K562 (cell line): ENCODE measurements at regions not wholly inside any gene's neighbourhood (a gene's known extent, or its start where the extent isn't known, plus 50 kb on each side); places are given as distances from the start of the nearest gene placed in this dataset.

Source experiments
- ATAC-seq: fragments of 200-7000 bp; cut with Tn5 transposase; 3 replicates; pipeline ENCODE4 v1.9.1; 2020; ENCODE audit warnings: moderate library complexity
- BruUV-seq: library from RNA; stranded (reverse); fragments of 400-500 nt; replicated peaks from 2 replicates; lab custom pipeline; 2021; lab: Mats Ljungman, UMichigan
- CTCF ChIA-PET: fragments of 300-600 bp; formaldehyde crosslinking; extraction: SDS; loops from one replicate; lab custom pipeline; 2021; ENCODE audit warnings: low intra/inter-chr PET ratio; lab: Yijun Ruan, JAX
- POLR2A ChIA-PET: fragments of 300-600, 350-650 bp; sonication (Branson Sonifier 250); formaldehyde crosslinking; extraction: SDS; loops from one replicate; lab custom pipeline; 2021; ENCODE audit warnings: antibody characterized with exemption, inconsistent platforms; lab: Yijun Ruan, JAX
- DNase-seq, 4 experiments: peaks; one replicate each; pipeline versions ENCODE4 v3.0.0 to v3.0.0-alpha.2; 2011 to 2018; ENCODE audit warnings: low spot score in 3 of 4, mixed read lengths in 3 of 4; ENCODE audit errors: extremely low read depth in 1 of 4
- FAIRE-seq: peaks from 2 replicates; lab custom pipeline; 2011; peaks lifted over from hg19 to GRCh38; lab: Jason Lieb, UNC
- H2AFZ ChIP-seq: 2 replicates; pipeline ENCODE4 v1.6.0; 2011; ENCODE audit warnings: low read depth, low read length, control low read depth, inconsistent platforms
- H3K27ac ChIP-seq: fragments of 200-600 bp; 3 replicates; pipeline ENCODE4 v1.8.0; 2011; ENCODE audit warnings: low read depth, mild to moderate bottlenecking, control low read depth, inconsistent platforms, low read length, moderate library complexity, mixed read lengths; ENCODE audit errors: extremely low read depth
- H3K27me3 ChIP-seq, 2 experiments: fragments of 300-600 bp in 1 of 2; 2 replicates in 1 of 2; 3 replicates in 1 of 2; pipeline versions ENCODE4 v1.6.0 to v1.8.0; 2011; ENCODE audit warnings: inconsistent platforms in 2 of 2, low read length in 2 of 2, mild to moderate bottlenecking in 1 of 2, mixed read lengths in 1 of 2, moderate library complexity in 1 of 2; ENCODE audit not compliant: control insufficient read depth in 2 of 2, insufficient read depth in 2 of 2
- H3K36me3 ChIP-seq: fragments of 300-600 bp; 3 replicates; pipeline ENCODE4 v1.8.0; 2011; ENCODE audit warnings: mild to moderate bottlenecking, low read length, inconsistent platforms; ENCODE audit not compliant: control insufficient read depth, insufficient read depth
- H3K4me1 ChIP-seq, 2 experiments: fragments of 200-600 bp in 1 of 2; replicated peaks in 1 of 2; 2 replicates in 1 of 2; 3 replicates in 1 of 2; pipeline versions ENCODE4 v1.5.1 to v1.8.0; 2011; ENCODE audit warnings: inconsistent platforms in 2 of 2, low read length in 2 of 2, mild to moderate bottlenecking in 1 of 2, mixed read lengths in 1 of 2, moderate library complexity in 1 of 2; ENCODE audit not compliant: control insufficient read depth in 2 of 2, insufficient read depth in 2 of 2
- H3K4me2 ChIP-seq: 2 replicates; pipeline ENCODE4 v1.6.1; 2011; ENCODE audit warnings: low read length, control low read depth, inconsistent platforms, mixed read lengths; ENCODE audit not compliant: insufficient read depth
- H3K4me3 ChIP-seq: fragments of 200-600 bp; sonication (generic), shearing (Covaris generic); 2 replicates; pipeline ENCODE4 v1.5.1; 2016; ENCODE audit warnings: control low read depth, inconsistent platforms
- H3K79me2 ChIP-seq: fragments of 200-600 bp; 3 replicates; pipeline ENCODE4 v1.8.0; 2011; ENCODE audit warnings: low read length, inconsistent platforms; ENCODE audit not compliant: control insufficient read depth, insufficient read depth
- H3K9ac ChIP-seq, 2 experiments: 2 replicates each; pipeline versions ENCODE4 v1.6.0 to v1.6.1; 2011; ENCODE audit warnings: low read depth in 2 of 2, low read length in 2 of 2, control low read depth in 1 of 2, inconsistent platforms in 1 of 2, mild to moderate bottlenecking in 1 of 2, mixed read lengths in 1 of 2; ENCODE audit not compliant: insufficient read depth in 1 of 2
- H3K9me1 ChIP-seq: one replicate; pipeline ENCODE4 v1.6.0; 2011; ENCODE audit warnings: inconsistent platforms, mild to moderate bottlenecking, low read length, moderate library complexity; ENCODE audit not compliant: control insufficient read depth, insufficient read depth
- H3K9me3 ChIP-seq: replicated peaks from 2 replicates; pipeline ENCODE4 v1.5.1; 2011; ENCODE audit warnings: low read depth, low read length, inconsistent platforms; ENCODE audit not compliant: control insufficient read depth, insufficient read depth
- H4K20me1 ChIP-seq: replicated peaks from 2 replicates; pipeline ENCODE4 v1.6.1; 2011; ENCODE audit warnings: low read length, inconsistent platforms, mixed read lengths; ENCODE audit not compliant: control insufficient read depth, insufficient read depth
- CEBPG ChIP-seq, 3 experiments: fragments of 200-800 bp in 1 of 3; sonication (Bioruptor generic) in 1 of 3; sonication (generic) in 1 of 3; formaldehyde crosslinking in 1 of 3; IDR thresholded peaks in 2 of 3; conservative IDR thresholded peaks in 1 of 3; 2 replicates each; pipeline versions ENCODE4 v1.6.1 to v1.8.0; 2016 to 2022; ENCODE audit warnings: missing compliant biosample characterization in 2 of 3, missing genetic modification characterization in 2 of 3, mild to moderate bottlenecking in 1 of 3, missing genetic modification reagents in 1 of 3
- DDX20 ChIP-seq: fragments of 450-650 bp; IDR thresholded peaks from 2 replicates; pipeline ENCODE4 v1.6.1; 2016; ENCODE audit warnings: missing genetic modification characterization, low read depth, mild to moderate bottlenecking, missing compliant biosample characterization, moderate library complexity
- NBN ChIP-seq: fragments of 450-650 bp; IDR thresholded peaks from 2 replicates; pipeline ENCODE4 v1.6.1; 2016; ENCODE audit warnings: low read depth, mild to moderate bottlenecking
- RB1 ChIP-seq: fragments of 450-650 bp; IDR thresholded peaks from 2 replicates; pipeline ENCODE4 v1.6.1; 2017; ENCODE audit warnings: low read depth, mild to moderate bottlenecking
- ZNF785 ChIP-seq: fragments of 250-450 bp; sonication (Bioruptor Pico); IDR thresholded peaks from 2 replicates; pipeline ENCODE4 v1.4.0; 2020; ENCODE audit warnings: mild to moderate bottlenecking
- WGBS: fragments of 100-300 bp; shearing (Covaris generic); methylation state at CpG from one replicate; pipeline ENCODE4 v1.1.6; 2016; ENCODE audit warnings: low coverage, mixed read lengths; ENCODE audit not compliant: insufficient coverage; ENCODE audit errors: missing lambda C conversion rate; 5-methylcytosine and 5-hydroxymethylcytosine counted together
- in situ Hi-C: fragments of 300-500 bp; cut with MboI; formaldehyde crosslinking; loops from 4 replicates; pipeline ENCODE4 v1.15.0; 2018; ENCODE audit warnings: inconsistent platforms, mixed read lengths
- intact Hi-C: fragments of 100-400 bp; cut with micrococcal nuclease; formaldehyde crosslinking; loops from 2 replicates; pipeline ENCODE4 v1.14.2; 2022
- TF ChIP-seq, protein P1 (sequence below): IDR thresholded peaks from 2 replicates; pipeline ENCODE4 v1.6.1; 2011; ENCODE audit warnings: borderline replicate concordance, low read depth, mild to moderate bottlenecking, moderate library complexity, low read length; ENCODE audit not compliant: insufficient read depth, poor library complexity, severe bottlenecking
- TF ChIP-seq, protein P2 (sequence below): fragments of 450-650 bp; IDR thresholded peaks from 2 replicates; pipeline ENCODE4 v1.6.1; 2016; ENCODE audit warnings: mild to moderate bottlenecking, moderate library complexity

DNA sequence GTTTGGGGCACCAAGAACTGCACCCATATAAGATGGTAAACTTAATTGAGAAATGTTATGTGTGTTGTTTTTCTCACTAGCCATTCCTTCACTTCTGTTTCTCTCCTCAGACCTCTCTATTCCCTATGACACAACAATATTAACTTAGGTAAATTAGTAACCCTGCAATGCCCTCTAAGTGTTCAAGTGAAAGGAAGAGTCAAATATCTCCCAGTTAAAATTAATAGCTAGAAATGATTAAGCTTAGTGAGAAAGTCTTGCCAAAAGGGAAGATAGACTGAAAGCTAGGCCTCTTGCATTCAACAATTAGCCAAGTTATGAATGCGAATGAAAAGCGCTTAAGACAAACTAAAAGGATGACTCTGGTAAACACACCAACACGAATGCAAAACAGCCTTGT is 132.9 kb upstream of the KLF8 start (continued):
- TF ChIP-seq CEBPG (CRISPR knock-in tag; IDR thresholded peaks at IDR 0.05) (no peak), CEBPG (tag; conservative IDR thresholded peaks at IDR 0.05 in 1 of 2, IDR thresholded peaks at IDR 0.05 in 1 of 2) (no peak), NBN (no peak), RB1 (no peak), DDX20 (no peak), ZNF785 (CRISPR knock-in tag) (no peak)
- TF ChIP-seq, protein P1, sequence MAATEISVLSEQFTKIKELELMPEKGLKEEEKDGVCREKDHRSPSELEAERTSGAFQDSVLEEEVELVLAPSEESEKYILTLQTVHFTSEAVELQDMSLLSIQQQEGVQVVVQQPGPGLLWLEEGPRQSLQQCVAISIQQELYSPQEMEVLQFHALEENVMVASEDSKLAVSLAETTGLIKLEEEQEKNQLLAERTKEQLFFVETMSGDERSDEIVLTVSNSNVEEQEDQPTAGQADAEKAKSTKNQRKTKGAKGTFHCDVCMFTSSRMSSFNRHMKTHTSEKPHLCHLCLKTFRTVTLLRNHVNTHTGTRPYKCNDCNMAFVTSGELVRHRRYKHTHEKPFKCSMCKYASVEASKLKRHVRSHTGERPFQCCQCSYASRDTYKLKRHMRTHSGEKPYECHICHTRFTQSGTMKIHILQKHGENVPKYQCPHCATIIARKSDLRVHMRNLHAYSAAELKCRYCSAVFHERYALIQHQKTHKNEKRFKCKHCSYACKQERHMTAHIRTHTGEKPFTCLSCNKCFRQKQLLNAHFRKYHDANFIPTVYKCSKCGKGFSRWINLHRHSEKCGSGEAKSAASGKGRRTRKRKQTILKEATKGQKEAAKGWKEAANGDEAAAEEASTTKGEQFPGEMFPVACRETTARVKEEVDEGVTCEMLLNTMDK: no peak
- TF ChIP-seq, all 486 proteins: peak for 0

GRCh38 chrX:56107320-56107719 is 124.8 kb upstream of the KLF8 start:
- no peaks in the 10 kb centered on the region for H3K36me3 ChIP-seq
- H3K4me3 ChIP-seq: no peak overlapping the region
- no peak overlapping the region for H3K4me2 ChIP-seq
- no TSS peak for BruUV-seq
- no peak overlapping the region for H3K27ac ChIP-seq
- no peaks in the 10 kb centered on the region for H3K9me1 ChIP-seq
- no peaks in the 10 kb centered on the region for H4K20me1 ChIP-seq
- POLR2A ChIA-PET: no interaction called here
- CTCF ChIA-PET: no interaction called here
- in situ Hi-C loops: no loop called here
- H3K79me2 ChIP-seq: no peaks in the 10 kb centered on the region
- DNase-seq: no peak
- no peak overlapping the region for H3K9ac ChIP-seq
- WGBS: 0% methylated on average over 9 of the region's 12 CpGs
- no peak for ATAC-seq
- no peak for FAIRE-seq
- intact Hi-C loops: no loop called here
- no peaks in the 10 kb centered on the region for H3K27me3 ChIP-seq
- no peak overlapping the region for H2AFZ ChIP-seq
- H3K9me3 ChIP-seq: no peaks in the 10 kb centered on the region
- no peaks in the 10 kb centered on the region for H3K4me1 ChIP-seq
- TF ChIP-seq, protein P2, sequence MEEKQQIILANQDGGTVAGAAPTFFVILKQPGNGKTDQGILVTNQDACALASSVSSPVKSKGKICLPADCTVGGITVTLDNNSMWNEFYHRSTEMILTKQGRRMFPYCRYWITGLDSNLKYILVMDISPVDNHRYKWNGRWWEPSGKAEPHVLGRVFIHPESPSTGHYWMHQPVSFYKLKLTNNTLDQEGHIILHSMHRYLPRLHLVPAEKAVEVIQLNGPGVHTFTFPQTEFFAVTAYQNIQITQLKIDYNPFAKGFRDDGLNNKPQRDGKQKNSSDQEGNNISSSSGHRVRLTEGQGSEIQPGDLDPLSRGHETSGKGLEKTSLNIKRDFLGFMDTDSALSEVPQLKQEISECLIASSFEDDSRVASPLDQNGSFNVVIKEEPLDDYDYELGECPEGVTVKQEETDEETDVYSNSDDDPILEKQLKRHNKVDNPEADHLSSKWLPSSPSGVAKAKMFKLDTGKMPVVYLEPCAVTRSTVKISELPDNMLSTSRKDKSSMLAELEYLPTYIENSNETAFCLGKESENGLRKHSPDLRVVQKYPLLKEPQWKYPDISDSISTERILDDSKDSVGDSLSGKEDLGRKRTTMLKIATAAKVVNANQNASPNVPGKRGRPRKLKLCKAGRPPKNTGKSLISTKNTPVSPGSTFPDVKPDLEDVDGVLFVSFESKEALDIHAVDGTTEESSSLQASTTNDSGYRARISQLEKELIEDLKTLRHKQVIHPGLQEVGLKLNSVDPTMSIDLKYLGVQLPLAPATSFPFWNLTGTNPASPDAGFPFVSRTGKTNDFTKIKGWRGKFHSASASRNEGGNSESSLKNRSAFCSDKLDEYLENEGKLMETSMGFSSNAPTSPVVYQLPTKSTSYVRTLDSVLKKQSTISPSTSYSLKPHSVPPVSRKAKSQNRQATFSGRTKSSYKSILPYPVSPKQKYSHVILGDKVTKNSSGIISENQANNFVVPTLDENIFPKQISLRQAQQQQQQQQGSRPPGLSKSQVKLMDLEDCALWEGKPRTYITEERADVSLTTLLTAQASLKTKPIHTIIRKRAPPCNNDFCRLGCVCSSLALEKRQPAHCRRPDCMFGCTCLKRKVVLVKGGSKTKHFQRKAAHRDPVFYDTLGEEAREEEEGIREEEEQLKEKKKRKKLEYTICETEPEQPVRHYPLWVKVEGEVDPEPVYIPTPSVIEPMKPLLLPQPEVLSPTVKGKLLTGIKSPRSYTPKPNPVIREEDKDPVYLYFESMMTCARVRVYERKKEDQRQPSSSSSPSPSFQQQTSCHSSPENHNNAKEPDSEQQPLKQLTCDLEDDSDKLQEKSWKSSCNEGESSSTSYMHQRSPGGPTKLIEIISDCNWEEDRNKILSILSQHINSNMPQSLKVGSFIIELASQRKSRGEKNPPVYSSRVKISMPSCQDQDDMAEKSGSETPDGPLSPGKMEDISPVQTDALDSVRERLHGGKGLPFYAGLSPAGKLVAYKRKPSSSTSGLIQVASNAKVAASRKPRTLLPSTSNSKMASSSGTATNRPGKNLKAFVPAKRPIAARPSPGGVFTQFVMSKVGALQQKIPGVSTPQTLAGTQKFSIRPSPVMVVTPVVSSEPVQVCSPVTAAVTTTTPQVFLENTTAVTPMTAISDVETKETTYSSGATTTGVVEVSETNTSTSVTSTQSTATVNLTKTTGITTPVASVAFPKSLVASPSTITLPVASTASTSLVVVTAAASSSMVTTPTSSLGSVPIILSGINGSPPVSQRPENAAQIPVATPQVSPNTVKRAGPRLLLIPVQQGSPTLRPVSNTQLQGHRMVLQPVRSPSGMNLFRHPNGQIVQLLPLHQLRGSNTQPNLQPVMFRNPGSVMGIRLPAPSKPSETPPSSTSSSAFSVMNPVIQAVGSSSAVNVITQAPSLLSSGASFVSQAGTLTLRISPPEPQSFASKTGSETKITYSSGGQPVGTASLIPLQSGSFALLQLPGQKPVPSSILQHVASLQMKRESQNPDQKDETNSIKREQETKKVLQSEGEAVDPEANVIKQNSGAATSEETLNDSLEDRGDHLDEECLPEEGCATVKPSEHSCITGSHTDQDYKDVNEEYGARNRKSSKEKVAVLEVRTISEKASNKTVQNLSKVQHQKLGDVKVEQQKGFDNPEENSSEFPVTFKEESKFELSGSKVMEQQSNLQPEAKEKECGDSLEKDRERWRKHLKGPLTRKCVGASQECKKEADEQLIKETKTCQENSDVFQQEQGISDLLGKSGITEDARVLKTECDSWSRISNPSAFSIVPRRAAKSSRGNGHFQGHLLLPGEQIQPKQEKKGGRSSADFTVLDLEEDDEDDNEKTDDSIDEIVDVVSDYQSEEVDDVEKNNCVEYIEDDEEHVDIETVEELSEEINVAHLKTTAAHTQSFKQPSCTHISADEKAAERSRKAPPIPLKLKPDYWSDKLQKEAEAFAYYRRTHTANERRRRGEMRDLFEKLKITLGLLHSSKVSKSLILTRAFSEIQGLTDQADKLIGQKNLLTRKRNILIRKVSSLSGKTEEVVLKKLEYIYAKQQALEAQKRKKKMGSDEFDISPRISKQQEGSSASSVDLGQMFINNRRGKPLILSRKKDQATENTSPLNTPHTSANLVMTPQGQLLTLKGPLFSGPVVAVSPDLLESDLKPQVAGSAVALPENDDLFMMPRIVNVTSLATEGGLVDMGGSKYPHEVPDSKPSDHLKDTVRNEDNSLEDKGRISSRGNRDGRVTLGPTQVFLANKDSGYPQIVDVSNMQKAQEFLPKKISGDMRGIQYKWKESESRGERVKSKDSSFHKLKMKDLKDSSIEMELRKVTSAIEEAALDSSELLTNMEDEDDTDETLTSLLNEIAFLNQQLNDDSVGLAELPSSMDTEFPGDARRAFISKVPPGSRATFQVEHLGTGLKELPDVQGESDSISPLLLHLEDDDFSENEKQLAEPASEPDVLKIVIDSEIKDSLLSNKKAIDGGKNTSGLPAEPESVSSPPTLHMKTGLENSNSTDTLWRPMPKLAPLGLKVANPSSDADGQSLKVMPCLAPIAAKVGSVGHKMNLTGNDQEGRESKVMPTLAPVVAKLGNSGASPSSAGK: no peak
